GM23338 (cell line): ENCODE measurements at regions not wholly inside any gene's neighbourhood (a gene's known extent, or its start where the extent isn't known, plus 50 kb on each side); places are given as distances from the start of the nearest gene placed in this dataset.
"Not testable (repeated sequence)": the region's sequence is repeated elsewhere in the genome, so short reads cannot be mapped to it uniquely, and the experiment has no call there.

Experiments
- ATAC-seq: fragments of 200-7000 bp; cut with Tn5 transposase; 3 replicates; pipeline ENCODE4 v1.9.1; 2020
- DNase-seq: peaks from one replicate; pipeline ENCODE4 v3.0.0-alpha.2; 2015; ENCODE audit warnings: low spot score
- H2AFZ ChIP-seq: fragments of 200-600 bp; sonication (generic); 2 replicates; pipeline ENCODE4 v1.8.0; 2016; ENCODE audit warnings: antibody characterized with exemption, mild to moderate bottlenecking, moderate library complexity
- H3F3A ChIP-seq: fragments of 200-600 bp; sonication (generic); replicated peaks from 2 replicates; pipeline ENCODE4 v1.8.0; 2017; ENCODE audit warnings: antibody characterized with exemption, mixed run types, low read depth
- H3K27ac ChIP-seq: fragments of 200-600 bp; sonication (generic); 2 replicates; pipeline ENCODE4 v1.6.1; 2016; ENCODE audit warnings: low read depth
- H3K27me3 ChIP-seq: fragments of 200-600 bp; sonication (generic); 2 replicates; pipeline ENCODE4 v1.8.0; 2016; ENCODE audit warnings: mild to moderate bottlenecking, mixed run types, moderate library complexity; ENCODE audit not compliant: insufficient read depth
- H3K36me3 ChIP-seq: fragments of 200-600 bp; sonication (generic); 2 replicates; pipeline ENCODE4 v1.8.0; 2016; ENCODE audit warnings: mild to moderate bottlenecking; ENCODE audit not compliant: insufficient read depth
- H3K4me1 ChIP-seq: fragments of 200-600 bp; sonication (generic); 2 replicates; pipeline ENCODE4 v1.8.0; 2016; ENCODE audit warnings: mild to moderate bottlenecking, moderate library complexity; ENCODE audit not compliant: insufficient read depth
- H3K4me2 ChIP-seq: fragments of 200-600 bp; sonication (generic); 2 replicates; pipeline ENCODE4 v1.7.1; 2017; ENCODE audit warnings: mixed run types
- H3K4me3 ChIP-seq: fragments of 200-600 bp; sonication (generic); 2 replicates; pipeline ENCODE4 v1.6.1; 2016; ENCODE audit warnings: mixed run types
- H3K79me2 ChIP-seq: fragments of 200-600 bp; sonication (generic); replicated peaks from 2 replicates; pipeline ENCODE4 v1.8.0; 2017; ENCODE audit warnings: mild to moderate bottlenecking; ENCODE audit not compliant: insufficient read depth
- H3K9me2 ChIP-seq: fragments of 200-600 bp; sonication (generic); 2 replicates; pipeline ENCODE4 v1.8.0; 2017; ENCODE audit not compliant: insufficient read depth
- H4K20me1 ChIP-seq: fragments of 200-600 bp; sonication (generic); replicated peaks from 2 replicates; pipeline ENCODE4 v1.8.0; 2017; ENCODE audit warnings: mild to moderate bottlenecking; ENCODE audit not compliant: insufficient read depth
- H3K27ac Mint-ChIP-seq: 2 replicates; pipeline ENCODE4 v1.8.0; 2020; ENCODE audit warnings: inconsistent platforms, mild to moderate bottlenecking, moderate library complexity, mixed read lengths
- H3K27me3 Mint-ChIP-seq: 3 replicates; pipeline ENCODE4 v1.8.0; 2022; ENCODE audit warnings: low read depth, mild to moderate bottlenecking, moderate library complexity, mixed read lengths, inconsistent platforms; ENCODE audit not compliant: insufficient read depth, poor library complexity
- H3K36me3 Mint-ChIP-seq: 3 replicates; pipeline ENCODE4 v1.8.0; 2021; ENCODE audit warnings: low read depth, mild to moderate bottlenecking, inconsistent platforms, moderate library complexity, mixed read lengths
- H3K4me1 Mint-ChIP-seq: 3 replicates; pipeline ENCODE4 v1.8.0; 2020; ENCODE audit warnings: mild to moderate bottlenecking, inconsistent platforms, mixed read lengths
- H3K4me3 Mint-ChIP-seq: 3 replicates; pipeline ENCODE4 v1.8.0; 2021; ENCODE audit warnings: moderate library complexity, mild to moderate bottlenecking, inconsistent platforms, mixed read lengths
- H3K9me3 Mint-ChIP-seq: 3 replicates; pipeline ENCODE4 v1.8.0; 2020; ENCODE audit warnings: moderate library complexity, mild to moderate bottlenecking, inconsistent platforms, mixed read lengths
- CREB1 ChIP-seq: fragments of 250-450 bp; sonication (Bioruptor Pico); IDR thresholded peaks from 2 replicates; pipeline ENCODE4 v1.5.0; 2020; ENCODE audit warnings: low read depth, mild to moderate bottlenecking, moderate library complexity
- ETS1 ChIP-seq: IDR thresholded peaks from 2 replicates; pipeline ENCODE4 v1.6.1; 2016; ENCODE audit warnings: antibody characterized with exemption
- EZH2 ChIP-seq: fragments of 200-600 bp; sonication (generic); IDR thresholded peaks from one replicate; pipeline ENCODE4 v1.8.0; 2017; ENCODE audit warnings: antibody characterized with exemption, mild to moderate bottlenecking, low read depth; ENCODE audit not compliant: unreplicated experiment
- JUNB ChIP-seq: IDR thresholded peaks from one replicate; pipeline ENCODE4 v1.6.1; 2016; ENCODE audit warnings: antibody characterized with exemption; ENCODE audit not compliant: unreplicated experiment
- NANOG ChIP-seq: IDR thresholded peaks from 2 replicates; pipeline ENCODE4 v1.6.1; 2016; ENCODE audit warnings: antibody characterized with exemption, borderline replicate concordance
- POLR2AphosphoS5 ChIP-seq: IDR thresholded peaks from 2 replicates; pipeline ENCODE4 v1.6.1; 2016; ENCODE audit warnings: antibody characterized with exemption, low read depth
- REST ChIP-seq: IDR thresholded peaks from one replicate; pipeline ENCODE4 v1.6.1; 2018; ENCODE audit warnings: antibody characterized with exemption; ENCODE audit not compliant: unreplicated experiment
- ZNF331 ChIP-seq: fragments of 250-450 bp; sonication (Bioruptor Pico); IDR thresholded peaks from 2 replicates; pipeline ENCODE4 v1.5.0; 2020; ENCODE audit warnings: low read depth, mild to moderate bottlenecking, moderate library complexity
- ZNF462 ChIP-seq: fragments of 250-450 bp; sonication (Bioruptor Pico); IDR thresholded peaks from 2 replicates; pipeline ENCODE4 v1.5.0; 2020; ENCODE audit warnings: mild to moderate bottlenecking, moderate library complexity

GRCh38 chr4:52157071-52157470, 106.0 kb downstream of the SPATA18 start:
- not testable (repeated sequence) for H2AFZ ChIP-seq, DNase-seq, H4K20me1 ChIP-seq, ATAC-seq, H3K27ac Mint-ChIP-seq, H3K4me1 ChIP-seq, H3K4me2 ChIP-seq, H3K4me3 Mint-ChIP-seq, H3K4me3 ChIP-seq, H3K36me3 Mint-ChIP-seq, H3K4me1 Mint-ChIP-seq, H3K36me3 ChIP-seq, H3K79me2 ChIP-seq, H3K27me3 Mint-ChIP-seq, H3K9me2 ChIP-seq, H3K27ac ChIP-seq, H3F3A ChIP-seq, H3K27me3 ChIP-seq
- peaks cover 11% of the 10 kb centered on the region; the same call in 2 of the 3 replicates for H3K9me3 Mint-ChIP-seq

- H3K36me3 ChIP-seq: no peaks in the 10 kb centered on the region
- no peak for TF ChIP-seq ETS1
- no peak for TF ChIP-seq EZH2
- no peak for TF ChIP-seq POLR2AphosphoS5
- no peak for TF ChIP-seq REST
- TF ChIP-seq ZNF331 (CRISPR knock-in tag): no peak
- TF ChIP-seq JUNB: no peak
- TF ChIP-seq NANOG: no peak
- TF ChIP-seq ZNF462 (CRISPR knock-in tag): no peak
- no peak for TF ChIP-seq CREB1 (CRISPR knock-in tag)
- ATAC-seq (no peak), DNase-seq (peak; percentile 1)
- 0 out of 2 replicates have a peak, but pooled peaks cover 7% of the 10 kb centered on the region for H3K9me2 ChIP-seq
- no peaks in the 10 kb centered on the region for H3K27me3 ChIP-seq
- H3K9me3 Mint-ChIP-seq: peaks cover 11% of the 10 kb centered on the region; the same call in 2 of the 3 replicates
- no peaks in the 10 kb centered on the region for H3K4me1 Mint-ChIP-seq
- H3K4me1 ChIP-seq: no peaks in the 10 kb centered on the region
- H4K20me1 ChIP-seq: no peaks in the 10 kb centered on the region
- no peak overlapping the region for H3K4me2 ChIP-seq
- no peak overlapping the region for H3K27ac ChIP-seq
- H3K27ac Mint-ChIP-seq: no peak overlapping the region
- H3K79me2 ChIP-seq: no peaks in the 10 kb centered on the region
- no peak overlapping the region for H3K4me3 Mint-ChIP-seq
- H2AFZ ChIP-seq: peak overlapping the region; percentile 90
- H3K27me3 Mint-ChIP-seq: no peaks in the 10 kb centered on the region
- H3K4me3 ChIP-seq: no peak overlapping the region
- H3K36me3 Mint-ChIP-seq: no peaks in the 10 kb centered on the region
- no peaks in the 10 kb centered on the region for H3F3A ChIP-seq
These were observed 106.7 kb downstream of the SPATA18 start for GRCh38 chr4:52157641-52158316.
